GM21529 (cell line): ENCODE measurements at regions not wholly inside any gene's neighbourhood (a gene's known extent, or its start where the extent isn't known, plus 50 kb on each side); places are given as distances from the start of the nearest gene placed in this dataset.
"Not testable (repeated sequence)": the region's sequence is repeated elsewhere in the genome, so short reads cannot be mapped to it uniquely, and the experiment has no call there.

Experiments used
- ATAC-seq: cut with Tn5 transposase; IDR thresholded peaks from one replicate; pipeline ENCODE4 v1.9.1; 2021; ENCODE audit not compliant: unreplicated experiment

GRCh38 chr12:92244036-92244435, 98.4 kb upstream of the BTG1 start:
- ATAC-seq: no peak

- ATAC-seq: no peak
Measured at GRCh38 chr12:92242907-92243306, 97.3 kb upstream of the BTG1 start.

- no peak for ATAC-seq
Measured at GRCh38 chr12:92237762-92238523, 92.3 kb upstream of the BTG1 start.

GRCh38 chr12:92237262-92237661, 91.6 kb upstream of the BTG1 start:
- no peak for ATAC-seq

- ATAC-seq: no peak
Measured at GRCh38 chr12:92235703-92236472, 90.2 kb upstream of the BTG1 start.

GRCh38 chr12:92234533-92234932, 88.9 kb upstream of the BTG1 start:
- ATAC-seq: no peak

- no peak for ATAC-seq
Measured at GRCh38 chr12:92233346-92234015, 87.8 kb upstream of the BTG1 start.

- ATAC-seq: not testable (repeated sequence)
Measured at GRCh38 chr12:92232371-92232932, 86.8 kb upstream of the BTG1 start.

GRCh38 chr12:92231945-92232344, 86.3 kb upstream of the BTG1 start:
- not testable (repeated sequence) for ATAC-seq

- not testable (repeated sequence) for ATAC-seq
Measured at GRCh38 chr12:92231532-92231931, 85.9 kb upstream of the BTG1 start.

- ATAC-seq: no peak
Measured at GRCh38 chr12:92229381-92229780, 83.7 kb upstream of the BTG1 start.

- no peak for ATAC-seq
Measured at GRCh38 chr12:92226961-92227360, 81.3 kb upstream of the BTG1 start.

GRCh38 chr12:92226071-92226661, 80.5 kb upstream of the BTG1 start:
- no peak for ATAC-seq

- ATAC-seq: no peak
Measured at GRCh38 chr12:92224685-92225331, 79.2 kb upstream of the BTG1 start.

- ATAC-seq: no peak
Measured at GRCh38 chr12:92223481-92223880, 77.8 kb upstream of the BTG1 start.

GRCh38 chr12:92221656-92222315, 76.1 kb upstream of the BTG1 start:
- ATAC-seq: no peak

GRCh38 chr12:92218394-92219077, 72.9 kb upstream of the BTG1 start:
- no peak for ATAC-seq

- no peak for ATAC-seq
Measured at GRCh38 chr12:92216092-92216491, 70.4 kb upstream of the BTG1 start.

GRCh38 chr12:92215358-92215757, 69.7 kb upstream of the BTG1 start:
- no peak for ATAC-seq
